ENCODE measurements at regions not wholly inside any gene's neighbourhood (a gene's known extent, or its start where the extent isn't known, plus 50 kb on each side); places are given as distances from the start of the nearest gene placed in this dataset.
"Not testable (repeated sequence)": the region's sequence is repeated elsewhere in the genome, so short reads cannot be mapped to it uniquely, and the experiment has no call there.

- DNase-seq: no peak
Observed at GRCh38 chr2:57444752-57445430, 601.7 kb upstream of the VRK2 start.

GRCh38 chr2:57448816-57449215 lies 597.8 kb upstream of the VRK2 start:
- DNase-seq: no peak

GRCh38 chr2:57450170-57450569 lies 596.4 kb upstream of the VRK2 start:
- no peak for DNase-seq

GRCh38 chr2:57452634-57453033 lies 594.0 kb upstream of the VRK2 start:
- no peak for DNase-seq

- no peak for DNase-seq
Observed at GRCh38 chr2:57453945-57454344, 592.7 kb upstream of the VRK2 start.

GRCh38 chr2:57460396-57461276 lies 586.0 kb upstream of the VRK2 start:
- no peak for DNase-seq

GRCh38 chr2:57461624-57462023 lies 585.0 kb upstream of the VRK2 start:
- DNase-seq: no peak

GRCh38 chr2:57465067-57465466 lies 581.5 kb upstream of the VRK2 start:
- no peak for DNase-seq

GRCh38 chr2:57465967-57466366 lies 580.6 kb upstream of the VRK2 start:
- DNase-seq: no peak

GRCh38 chr2:57475391-57475790 lies 571.2 kb upstream of the VRK2 start:
- no peak for DNase-seq

- DNase-seq: no peak
Observed at GRCh38 chr2:57479981-57480380, 566.6 kb upstream of the VRK2 start.

GRCh38 chr2:57488061-57488460 lies 558.5 kb upstream of the VRK2 start:
- no peak for DNase-seq

GRCh38 chr2:57490741-57491140 lies 555.9 kb upstream of the VRK2 start:
- no peak for DNase-seq

- DNase-seq: no peak
Observed at GRCh38 chr2:57491213-57491612, 555.4 kb upstream of the VRK2 start.

- DNase-seq: not testable (repeated sequence)
Observed at GRCh38 chr2:57493966-57494365, 552.6 kb upstream of the VRK2 start.

GRCh38 chr2:57497489-57498096 lies 549.0 kb upstream of the VRK2 start:
- peak; percentile 3 for DNase-seq

- DNase-seq: no peak
Observed at GRCh38 chr2:57504787-57505186, 541.8 kb upstream of the VRK2 start.

- DNase-seq: no peak
Observed at GRCh38 chr2:57509189-57509588, 537.4 kb upstream of the VRK2 start.

- DNase-seq: no peak
Observed at GRCh38 chr2:57510704-57511103, 535.9 kb upstream of the VRK2 start.

- no peak for DNase-seq
Observed at GRCh38 chr2:57515366-57515765, 531.2 kb upstream of the VRK2 start.

GRCh38 chr2:57516698-57517340 lies 529.8 kb upstream of the VRK2 start:
- no peak for DNase-seq

- no peak for DNase-seq
Observed at GRCh38 chr2:57523304-57523703, 523.3 kb upstream of the VRK2 start.

- DNase-seq: no peak
Observed at GRCh38 chr2:57527685-57528084, 518.9 kb upstream of the VRK2 start.
